Fibroblast of the conjunctiva (primary cell): ENCODE measurements at regions not wholly inside any gene's neighbourhood (a gene's known extent, or its start where the extent isn't known, plus 50 kb on each side); places are given as distances from the start of the nearest gene placed in this dataset.
"Not testable (repeated sequence)": the region's sequence is repeated elsewhere in the genome, so short reads cannot be mapped to it uniquely, and the experiment has no call there.

Source experiments
- DNase-seq: peaks from one replicate; pipeline ENCODE4 v3.0.0-alpha.2; 2010; ENCODE audit warnings: low read depth

DNA sequence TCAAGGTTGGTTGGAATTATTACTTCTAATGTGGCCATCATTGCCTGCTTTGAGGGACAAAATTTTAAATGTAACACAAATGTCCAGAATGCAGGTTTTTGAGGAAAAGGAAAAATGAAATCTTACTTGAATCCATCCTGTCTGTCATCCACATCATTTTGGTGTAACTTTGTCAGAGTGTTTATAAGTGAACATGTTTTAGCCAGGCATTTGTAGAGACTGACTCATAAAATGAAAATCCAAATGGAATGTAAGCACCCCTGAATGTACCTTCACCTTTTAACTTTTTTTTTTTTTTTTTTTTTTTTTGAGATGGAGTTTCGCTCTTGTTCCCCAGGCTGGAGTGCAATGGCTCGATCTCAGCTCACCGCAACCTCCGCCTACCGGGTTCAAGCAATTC is 141.8 kb upstream of the BNIP2 start:
- DNase-seq = no peak

DNA sequence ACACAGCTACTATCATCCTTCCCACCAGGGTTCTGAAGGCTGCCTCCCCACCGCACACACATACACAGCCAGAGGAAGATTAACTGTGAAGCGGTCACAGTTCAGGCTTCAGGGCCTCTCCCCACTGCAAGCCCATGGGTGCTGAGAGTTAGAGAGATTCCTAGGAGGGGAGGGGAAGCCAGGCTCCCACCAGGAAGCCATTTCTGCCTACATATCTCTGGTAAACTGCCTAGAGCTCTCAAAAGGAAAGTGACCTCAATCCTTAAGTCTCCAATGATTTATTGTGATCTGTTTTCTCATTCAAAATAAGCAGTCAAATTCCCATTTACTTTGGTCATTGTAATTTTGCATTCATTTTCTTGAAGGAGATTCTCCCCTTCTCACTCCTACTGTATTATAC is 141.0 kb upstream of the BNIP2 start:
- no peak for DNase-seq

DNA sequence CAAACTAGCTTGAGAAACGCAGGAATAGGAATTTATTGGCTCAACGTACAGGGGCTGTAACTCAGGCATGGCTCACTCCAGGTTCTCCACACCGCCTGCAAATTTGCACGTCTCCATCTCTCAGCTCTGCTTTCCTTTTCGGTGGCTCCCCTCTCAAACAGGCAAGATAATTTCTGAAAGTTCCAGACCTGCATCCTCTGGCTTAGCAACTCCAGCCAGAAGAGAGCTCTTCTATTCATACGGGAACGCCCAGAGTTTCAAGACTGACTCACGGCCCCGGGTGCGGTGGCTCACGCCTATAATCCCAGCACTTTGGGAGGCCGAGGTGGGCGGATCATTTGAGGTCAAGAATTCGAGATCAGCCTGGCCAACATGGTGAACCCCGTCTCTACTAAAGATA is 139.7 kb upstream of the BNIP2 start:
- no peak for DNase-seq

DNA sequence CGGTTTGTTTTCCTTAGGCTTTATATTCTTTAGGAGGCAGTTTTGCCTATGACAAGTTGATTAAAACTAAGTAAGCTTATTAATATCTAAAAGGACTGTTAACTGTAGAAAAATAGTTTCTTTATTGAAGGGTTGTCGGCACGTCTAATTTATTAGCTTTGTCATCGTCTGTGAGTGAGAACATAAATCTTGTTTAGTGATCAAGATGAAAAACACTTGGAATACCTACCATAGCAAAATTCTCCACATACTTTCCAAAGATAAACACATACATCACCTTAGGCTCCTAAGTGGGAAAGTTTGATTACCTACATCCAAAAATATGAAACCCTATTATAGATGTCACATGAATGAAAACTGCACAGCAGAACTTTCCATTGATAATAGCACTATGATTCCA is 139.1 kb upstream of the BNIP2 start:
- no peak for DNase-seq

DNA sequence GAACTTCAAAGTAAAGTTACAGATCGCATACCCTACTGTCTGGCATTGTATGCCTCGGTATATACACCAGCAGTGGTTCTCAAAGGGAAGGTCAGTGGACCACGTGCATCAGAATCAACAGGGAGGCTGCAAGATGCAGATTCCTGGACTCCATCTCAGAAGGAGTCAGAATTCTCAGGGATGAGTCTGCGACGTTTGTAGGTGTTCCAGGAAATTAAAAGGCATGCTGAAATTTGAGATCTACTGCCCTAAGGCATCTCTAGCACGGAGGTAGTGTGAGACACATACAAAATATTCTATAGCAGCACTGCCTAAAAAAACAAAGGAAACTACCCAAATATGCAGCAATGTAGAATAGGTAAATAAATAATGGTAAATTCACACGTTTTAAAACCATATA is 136.8 kb upstream of the BNIP2 start:
- DNase-seq = no peak

DNA sequence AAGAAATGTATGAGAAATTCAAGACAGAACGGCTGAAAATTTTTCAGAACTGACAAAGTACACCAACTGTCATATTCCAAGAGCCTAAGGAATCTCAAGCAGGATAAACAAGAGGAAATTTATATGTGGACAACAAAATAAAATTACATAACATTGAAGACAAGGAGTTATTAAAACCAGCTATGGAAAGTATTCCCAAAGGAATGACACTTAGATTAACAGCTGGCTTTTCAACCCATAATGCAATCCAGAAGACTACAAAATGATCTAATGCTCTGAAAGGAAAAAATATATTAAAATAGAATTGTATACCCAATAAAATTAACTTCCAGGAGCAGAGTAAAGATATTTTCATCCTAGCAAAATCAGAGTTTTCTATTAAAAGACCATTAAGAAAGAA is 132.2 kb upstream of the BNIP2 start:
- no peak for DNase-seq

DNA sequence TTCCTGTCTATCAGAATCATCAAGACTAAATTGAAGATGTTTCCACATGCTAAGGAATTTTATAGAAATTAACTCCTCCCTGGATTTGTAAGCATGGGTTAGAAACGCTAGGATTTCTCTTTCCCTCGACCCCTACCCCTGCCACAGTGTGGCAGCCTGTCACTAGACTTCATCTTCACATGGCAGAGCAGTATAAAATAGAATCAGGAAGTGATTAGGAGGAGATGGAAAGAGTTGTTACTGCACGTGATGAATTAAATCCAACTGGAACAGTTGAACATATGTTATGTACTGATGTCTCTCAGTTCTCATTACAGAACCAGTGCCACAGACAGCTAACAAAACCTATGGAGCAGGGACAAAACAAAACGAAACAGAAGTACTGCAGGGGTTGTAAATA is 130.0 kb upstream of the BNIP2 start:
- no peak for DNase-seq

DNA sequence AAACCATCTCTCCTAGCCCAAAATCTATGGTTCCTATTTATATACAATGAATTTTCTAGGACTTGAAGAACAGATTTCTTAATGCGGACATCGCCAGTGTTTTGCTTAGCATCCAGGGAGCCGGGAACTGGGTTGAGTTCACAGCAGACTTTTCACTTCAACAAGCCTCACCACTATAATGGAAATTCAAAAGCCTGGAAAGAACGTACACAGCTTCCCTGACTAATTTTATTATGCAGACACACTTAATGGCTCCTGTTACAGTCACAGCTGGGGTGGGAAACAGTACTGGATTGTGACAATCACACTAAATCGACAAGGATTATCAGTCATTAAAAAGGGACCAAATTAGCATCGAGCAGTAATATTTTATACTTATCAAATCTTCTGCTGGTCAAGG is 129.2 kb upstream of the BNIP2 start:
- DNase-seq = no peak

DNA sequence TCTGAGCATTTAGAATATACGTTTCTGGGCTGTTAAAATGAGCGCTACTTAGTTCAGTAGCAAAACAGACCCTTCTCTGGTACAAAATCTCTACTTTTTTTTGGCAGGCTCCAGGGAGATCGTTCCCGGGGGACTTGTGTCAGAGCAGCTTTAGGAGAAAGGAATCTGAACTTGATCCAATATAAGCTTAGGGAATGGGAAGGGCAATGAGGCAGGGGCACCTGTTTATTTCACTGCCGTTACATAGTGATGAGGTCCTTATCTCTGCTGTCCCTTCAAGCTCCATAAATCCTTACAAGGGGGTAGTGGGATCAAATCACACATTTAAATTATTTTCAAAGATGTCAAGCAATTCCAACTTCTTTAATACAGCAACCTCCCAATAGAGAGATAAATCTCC is 128.7 kb upstream of the BNIP2 start:
- DNase-seq = no peak

DNA sequence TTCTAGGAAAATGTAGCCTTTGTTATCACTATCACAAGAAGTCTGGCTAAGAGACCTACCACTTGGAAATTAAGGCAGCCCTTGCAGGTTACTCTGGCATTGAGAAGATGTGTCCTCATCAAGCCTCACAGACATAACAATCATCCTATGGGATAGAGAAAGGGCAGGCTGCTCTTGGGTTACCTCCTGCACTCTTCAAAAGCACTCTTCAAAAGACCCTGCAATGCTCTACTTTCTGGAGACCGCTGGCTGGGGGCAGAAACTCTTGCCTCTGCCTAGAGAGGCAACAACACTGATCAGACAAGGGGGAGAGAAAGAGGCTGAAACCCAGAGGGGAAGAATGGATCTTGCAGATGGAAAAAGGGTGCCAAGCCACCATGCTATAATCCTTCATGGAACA is 127.9 kb upstream of the BNIP2 start:
- no peak for DNase-seq

DNA sequence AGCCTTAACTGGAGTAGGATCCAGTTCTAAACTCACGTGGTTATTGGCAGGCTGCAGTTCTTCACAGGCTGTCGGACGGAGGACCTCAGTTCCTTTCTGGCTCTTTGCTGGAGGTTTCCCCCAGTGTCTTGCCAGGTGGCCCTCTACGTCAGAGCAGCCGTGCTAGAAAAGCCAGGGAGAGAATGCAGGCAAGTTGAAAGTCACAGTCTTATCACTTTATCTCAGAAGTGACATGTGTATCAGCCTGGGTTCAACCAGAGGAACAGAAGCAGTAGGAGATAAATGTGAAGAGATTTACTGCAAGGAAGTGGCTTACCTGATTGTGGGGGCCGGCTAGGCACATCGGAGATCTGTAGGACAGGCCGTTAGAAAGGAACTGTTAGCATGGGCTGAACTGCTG is 125.3 kb upstream of the BNIP2 start:
- DNase-seq = no peak

DNA sequence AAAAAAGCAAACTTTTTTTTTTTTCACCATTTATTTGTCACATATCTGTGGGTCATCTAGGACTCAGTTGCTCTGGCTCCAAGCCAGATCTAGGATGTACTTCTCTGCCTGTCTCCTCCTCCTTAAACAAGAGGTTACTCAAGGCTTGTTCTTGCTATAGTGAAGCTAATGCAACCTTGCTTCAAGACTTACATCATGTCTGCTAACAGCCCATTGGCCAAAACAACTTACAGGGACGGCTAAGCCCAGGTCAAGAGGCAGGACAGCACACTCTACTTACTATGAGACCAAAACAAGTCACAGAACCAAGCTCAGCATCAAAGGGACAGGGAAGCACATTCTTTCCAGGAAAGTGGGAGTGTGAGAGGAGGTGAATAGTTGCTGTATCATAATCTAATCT is 123.8 kb upstream of the BNIP2 start:
- no peak for DNase-seq

DNA sequence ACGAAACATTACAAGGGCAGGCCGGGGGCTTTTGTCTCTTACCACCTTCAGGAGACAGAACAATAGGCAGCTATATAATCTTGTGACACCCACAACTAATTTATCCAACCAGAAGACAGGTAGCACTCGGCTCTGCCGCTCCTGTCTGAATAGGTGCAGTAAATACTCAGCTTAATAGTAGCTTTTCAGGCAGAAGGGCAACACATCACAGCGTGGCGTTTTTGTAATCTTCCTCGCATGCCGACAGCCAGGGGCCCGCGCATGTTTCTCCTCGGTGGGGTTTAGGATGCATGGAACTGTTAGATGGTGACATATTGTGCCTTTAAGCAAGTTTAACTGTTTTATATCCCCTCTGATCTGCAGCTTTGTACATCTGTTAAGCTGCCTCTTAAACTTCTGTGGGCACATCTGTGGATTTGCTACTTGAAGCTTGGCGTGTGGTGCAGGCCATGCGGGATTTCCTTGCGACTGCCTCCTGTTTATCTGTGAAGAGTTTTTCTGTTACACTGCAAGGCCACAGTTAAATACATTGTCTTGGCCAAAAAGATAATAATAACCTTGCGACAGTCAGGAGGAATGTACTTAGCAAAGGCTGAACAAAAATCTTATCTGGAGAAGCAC is 123.2 kb upstream of the BNIP2 start:
- DNase-seq = no peak

DNA sequence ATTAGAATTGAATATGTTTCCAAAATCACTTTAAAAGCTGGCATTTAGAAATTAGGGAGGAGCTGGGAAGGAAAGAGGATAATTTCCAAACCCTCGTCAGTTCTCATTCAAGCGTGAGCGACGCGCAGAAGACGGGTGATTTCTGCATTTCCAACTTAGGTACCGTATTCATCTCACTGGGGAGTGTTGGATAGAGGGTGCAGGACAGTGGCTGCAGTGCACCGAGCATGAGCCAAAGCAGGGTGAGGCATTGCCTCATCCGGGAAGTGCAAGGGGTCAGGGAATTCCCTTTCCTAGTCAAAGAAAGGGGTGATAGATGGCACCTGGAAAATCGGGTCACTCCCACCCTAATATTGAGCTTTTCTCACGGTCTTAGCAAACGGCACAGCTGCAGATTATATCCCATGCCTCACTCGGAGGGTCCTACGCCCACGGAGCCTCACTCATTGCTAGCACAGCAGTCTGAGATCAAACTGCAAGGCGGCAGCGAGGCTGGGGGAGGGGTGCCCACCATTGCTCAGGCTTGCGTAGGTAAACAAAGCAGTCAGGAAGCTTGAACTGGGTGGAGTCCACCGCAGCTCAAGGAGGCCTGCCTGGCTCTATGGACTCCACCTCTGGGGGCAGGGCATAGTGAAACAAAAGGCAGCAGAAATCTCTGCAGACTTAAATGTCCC is 114.3 kb upstream of the BNIP2 start:
- not testable (repeated sequence) for DNase-seq

DNA sequence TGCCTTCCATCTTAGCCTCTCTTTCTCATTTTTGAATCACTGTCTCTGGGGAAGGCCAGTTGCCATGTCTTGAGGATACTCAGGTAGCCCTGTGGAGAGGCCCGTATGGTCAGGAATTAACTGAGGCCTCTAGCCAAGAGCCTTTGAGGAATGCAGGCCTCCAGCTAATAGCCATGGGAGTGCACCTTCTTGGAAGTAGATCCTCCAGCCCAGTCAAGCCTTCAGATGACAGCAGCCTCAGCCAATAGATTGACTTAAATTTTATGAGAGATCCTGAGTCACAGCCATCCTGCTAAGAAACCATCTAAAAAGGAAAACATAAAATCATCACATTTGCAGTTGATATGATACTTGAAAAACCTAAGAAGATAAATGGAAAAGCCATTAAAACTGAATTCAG is 112.5 kb upstream of the BNIP2 start:
- no peak for DNase-seq

DNA sequence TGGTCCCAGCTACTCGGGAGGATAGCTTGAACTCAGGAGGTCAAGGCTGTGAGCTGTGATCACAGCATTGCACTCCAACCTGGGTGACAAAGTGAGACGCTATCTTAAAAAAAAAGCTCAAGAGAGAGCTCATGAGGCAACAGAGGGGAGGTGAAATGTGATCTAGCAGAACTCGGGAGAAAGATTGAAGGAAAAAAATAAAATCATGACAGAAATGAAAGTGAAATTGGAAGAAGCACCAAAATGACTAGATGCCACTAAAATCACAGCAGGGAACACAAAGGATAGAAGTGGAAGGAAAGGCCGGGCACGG is 109.4 kb upstream of the BNIP2 start:
- no peak for DNase-seq

DNA sequence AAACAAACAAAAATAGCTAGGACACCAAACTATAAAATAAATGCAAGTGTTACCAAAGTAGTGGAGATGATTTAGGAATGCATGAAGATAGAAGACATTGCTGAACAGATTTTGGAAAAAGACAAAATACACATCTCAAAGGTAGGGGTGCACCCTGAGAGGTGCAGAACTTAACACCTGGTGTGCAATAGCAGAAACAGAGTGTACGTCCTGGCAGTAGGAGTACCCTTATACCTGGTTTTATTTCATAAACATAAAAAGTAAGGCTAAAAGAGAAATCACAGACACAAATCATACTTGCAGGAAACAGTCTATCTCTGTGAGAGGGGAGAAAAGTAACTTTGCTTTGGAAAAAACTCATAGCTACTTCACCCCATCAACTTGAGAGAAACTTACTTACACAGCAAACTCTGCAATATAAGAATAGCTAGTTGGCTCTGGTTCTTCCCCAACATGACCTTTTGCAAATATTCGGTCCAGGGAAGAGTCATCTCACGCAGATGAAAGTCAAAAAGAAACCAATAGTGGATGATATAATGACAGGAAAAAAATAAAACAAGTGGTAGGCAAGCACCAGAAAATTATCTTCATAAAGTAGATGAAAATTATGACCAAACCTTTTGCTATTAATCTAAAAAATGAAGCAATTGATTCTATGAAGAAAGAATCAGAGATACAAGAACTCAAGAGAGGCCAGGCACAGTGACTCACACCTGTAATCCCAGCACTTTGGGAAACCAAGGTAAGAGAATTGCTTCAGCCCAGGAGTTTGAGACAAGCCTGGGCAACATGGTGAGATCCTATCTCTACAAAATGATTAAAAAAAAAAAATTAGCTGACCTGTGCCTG is 108.9 kb upstream of the BNIP2 start:
- no peak for DNase-seq

DNA sequence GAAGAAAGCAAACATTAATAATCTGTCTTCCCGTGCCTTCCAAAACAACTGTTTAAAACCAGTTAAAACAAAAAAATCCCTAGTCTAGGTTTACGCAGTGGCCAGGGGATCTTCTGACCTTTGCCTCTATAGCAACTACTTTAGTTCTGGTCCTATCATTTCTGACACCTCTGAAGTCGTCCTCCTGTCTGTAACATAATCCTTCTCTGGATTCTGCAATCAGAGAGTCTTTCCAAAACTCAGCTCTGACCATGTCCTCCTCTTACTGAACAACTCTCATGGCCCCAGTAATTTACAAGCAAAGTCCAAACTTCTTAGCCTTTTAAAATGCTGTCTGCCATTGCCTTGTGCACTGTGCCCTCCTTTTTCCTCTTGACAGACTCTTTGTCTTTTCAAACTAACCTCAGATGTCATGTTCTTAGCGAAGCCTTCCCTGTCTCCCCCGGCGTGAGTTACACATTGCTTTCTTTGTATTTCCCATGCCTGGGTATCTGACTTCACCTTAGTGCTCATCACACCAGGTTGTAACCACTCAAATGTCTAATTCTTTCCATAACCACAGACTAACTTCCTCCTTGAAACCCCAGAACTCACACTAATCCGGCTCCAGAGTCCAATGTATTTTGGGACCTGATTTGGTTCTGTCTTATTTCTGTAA is 105.2 kb upstream of the BNIP2 start:
- DNase-seq = no peak

DNA sequence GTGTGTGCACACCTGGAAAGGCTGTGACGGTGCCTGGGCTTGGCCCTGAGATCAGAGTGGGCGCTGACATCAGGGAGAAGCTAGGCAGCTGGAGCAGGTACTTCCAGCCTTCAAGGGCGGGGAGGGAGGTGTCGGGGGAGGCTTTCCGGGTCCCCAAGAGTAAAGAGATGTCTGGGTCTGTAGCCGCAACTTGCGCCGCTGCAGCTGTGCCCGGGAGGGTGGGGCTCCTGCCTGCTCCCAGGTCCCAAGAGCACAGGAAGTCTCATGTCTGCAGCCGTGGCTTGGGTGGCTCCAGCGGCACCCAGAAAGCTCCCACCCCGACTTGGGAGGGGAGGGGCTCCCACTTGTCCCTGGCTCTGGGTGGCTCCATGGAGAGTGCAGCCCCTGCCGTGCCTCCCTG is 103.2 kb upstream of the BNIP2 start:
- DNase-seq = no peak

DNA sequence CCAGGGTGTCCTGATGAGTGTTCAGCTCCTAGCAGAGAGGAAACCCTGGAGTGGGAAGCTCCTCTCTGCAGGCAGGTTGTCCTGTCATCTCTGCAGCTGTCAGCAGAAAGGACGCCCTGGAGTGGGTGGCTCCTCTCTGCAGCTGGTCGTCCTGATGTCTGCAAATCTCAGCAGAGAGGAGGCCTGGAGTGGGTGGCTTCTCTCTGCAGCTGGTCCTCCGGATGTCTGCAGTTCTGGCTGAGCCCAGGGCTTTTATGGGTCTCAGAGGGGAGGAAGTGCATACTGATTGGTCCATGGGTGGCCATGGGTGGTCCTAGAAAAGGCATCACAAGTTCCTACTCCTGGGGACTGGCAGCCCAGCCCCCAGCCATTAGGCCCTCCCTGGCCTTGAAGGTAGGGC is 102.6 kb upstream of the BNIP2 start:
- no peak for DNase-seq

DNA sequence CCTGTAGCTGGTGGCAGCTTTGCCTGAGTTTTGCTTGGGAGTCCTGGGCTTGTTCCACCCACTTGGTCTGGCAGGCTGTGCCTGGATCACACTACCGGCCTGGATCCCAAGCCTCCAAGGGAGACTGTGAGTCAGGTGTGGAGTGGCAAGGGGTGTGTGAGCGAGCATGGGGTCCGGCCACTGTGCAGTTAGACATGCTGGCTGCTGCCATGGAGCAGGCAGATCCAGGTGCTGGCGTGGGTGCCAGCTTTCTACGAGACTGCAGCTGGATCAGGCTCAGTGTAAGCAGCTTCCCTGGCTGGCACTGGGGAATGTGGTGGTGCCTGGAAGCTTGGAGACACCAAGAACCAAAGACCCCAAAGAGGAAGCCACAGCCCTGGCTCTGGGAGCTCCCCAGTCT is 102.0 kb upstream of the BNIP2 start:
- DNase-seq = no peak

DNA sequence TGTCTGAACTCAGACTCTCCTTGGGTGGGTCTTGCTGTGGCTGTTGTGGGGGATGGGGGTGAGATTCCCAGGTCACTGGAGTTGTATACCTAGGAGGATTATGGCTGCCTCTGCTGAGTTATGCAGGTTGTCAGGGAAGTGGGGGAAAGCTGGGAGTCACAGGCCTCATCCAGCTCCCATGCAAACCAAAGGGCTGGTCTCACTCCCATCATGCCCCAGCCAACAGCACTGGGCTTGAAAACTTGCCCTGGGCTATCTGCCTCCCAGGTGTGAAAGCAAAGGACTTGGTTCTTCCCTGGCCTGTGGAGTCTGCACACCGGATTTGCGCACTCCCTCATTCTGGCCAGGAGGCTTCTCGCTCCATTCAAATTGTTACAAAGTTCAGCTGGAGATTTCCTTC is 97.3 kb upstream of the BNIP2 start:
- not testable (repeated sequence) for DNase-seq

DNA sequence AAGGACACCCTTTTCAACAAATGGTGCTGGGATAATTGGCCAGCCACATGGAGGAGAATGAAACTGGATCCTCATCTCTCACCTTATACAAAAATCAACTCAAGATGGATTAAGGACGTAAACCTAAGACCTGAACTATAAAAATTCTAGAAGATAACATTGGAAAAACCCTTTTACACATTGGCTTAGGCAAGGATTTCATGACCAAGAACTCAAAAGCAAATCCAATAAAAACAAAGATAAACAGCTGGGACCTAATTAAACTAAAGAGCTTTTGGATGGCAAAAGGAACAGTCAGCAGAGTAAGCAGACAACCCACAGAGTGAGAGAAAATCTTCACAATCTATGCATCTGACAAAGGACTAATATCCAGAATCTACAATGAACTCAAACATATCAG is 96.9 kb upstream of the BNIP2 start:
- not testable (repeated sequence) for DNase-seq
